ENCODE measurements at regions not wholly inside any gene's neighbourhood (a gene's known extent, or its start where the extent isn't known, plus 50 kb on each side); places are given as distances from the start of the nearest gene placed in this dataset.
"Not testable (repeated sequence)": the region's sequence is repeated elsewhere in the genome, so short reads cannot be mapped to it uniquely, and the experiment has no call there.

GRCh38 chr2:125596612-125597011 is 1059.3 kb upstream of the GYPC start:
- DNase-seq (ENCODE audit: low spot score) = peak; percentile 1

GRCh38 chr2:125615438-125615837 is 1040.5 kb upstream of the GYPC start:
- DNase-seq (ENCODE audit: low spot score) = no peak

DNA sequence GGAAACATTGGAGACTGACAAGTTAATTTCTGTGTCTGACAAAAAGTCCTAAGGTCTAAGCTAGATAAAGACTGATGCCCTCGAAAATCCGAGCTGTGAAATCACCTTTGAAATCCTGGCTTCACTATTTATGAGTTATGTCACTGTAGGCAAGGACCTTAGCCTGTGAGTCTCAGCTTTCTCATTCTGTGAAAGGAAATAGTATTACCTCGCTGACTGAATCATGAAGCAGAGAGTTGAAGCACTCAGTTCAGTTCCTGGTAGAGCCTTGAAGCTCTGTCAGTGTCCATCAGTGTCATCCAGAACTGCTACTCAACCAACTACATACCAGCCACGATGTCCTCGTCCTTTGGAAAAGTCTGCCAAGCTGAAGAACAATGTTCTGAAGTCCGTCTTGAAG is 1025.6 kb upstream of the GYPC start:
- DNase-seq (ENCODE audit: low spot score) = no peak

DNA sequence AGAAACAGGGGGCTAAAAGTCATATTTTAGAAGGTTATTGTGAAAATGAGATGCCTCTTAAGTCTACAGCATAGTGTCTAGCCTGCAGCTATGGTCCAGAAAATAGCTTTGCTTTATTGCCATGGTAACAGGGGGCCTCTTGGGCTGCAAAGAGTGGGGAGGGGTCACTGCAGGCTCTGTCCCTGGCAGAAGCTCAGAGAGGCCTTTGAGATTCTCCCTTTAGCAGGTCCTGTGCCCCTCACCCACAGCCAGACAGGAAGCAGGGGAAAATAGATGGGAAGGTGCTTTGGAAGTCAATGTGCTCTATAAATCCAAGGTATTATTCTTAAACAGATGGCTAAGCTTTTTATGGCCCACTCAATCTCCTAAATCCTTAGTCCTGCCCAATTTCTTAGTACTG is 1021.3 kb upstream of the GYPC start:
- DNase-seq (ENCODE audit: low spot score) = no peak

DNA sequence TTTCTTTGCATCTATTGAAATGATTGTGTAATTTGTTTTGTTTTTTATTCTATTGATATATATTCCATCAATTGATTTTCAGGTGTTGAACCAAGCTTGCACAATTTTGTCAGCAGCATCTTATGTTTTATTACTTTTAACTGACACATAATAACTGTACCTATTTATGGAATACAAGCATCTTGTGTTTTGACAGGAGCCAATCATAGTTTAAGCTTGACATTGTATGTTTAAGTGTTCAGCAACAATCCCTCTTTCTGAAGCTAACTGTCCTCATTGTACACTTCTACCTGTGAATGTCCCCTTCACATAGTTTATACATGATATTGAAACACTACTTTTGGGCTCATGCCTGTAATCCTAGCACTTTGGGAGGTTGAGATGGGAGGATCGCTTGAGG is 1017.6 kb upstream of the GYPC start:
- no peak for DNase-seq (ENCODE audit: low spot score)

- no peak for DNase-seq (ENCODE audit: low spot score)
Measured at GRCh38 chr2:125642032-125642431, 1013.9 kb upstream of the GYPC start.

DNA sequence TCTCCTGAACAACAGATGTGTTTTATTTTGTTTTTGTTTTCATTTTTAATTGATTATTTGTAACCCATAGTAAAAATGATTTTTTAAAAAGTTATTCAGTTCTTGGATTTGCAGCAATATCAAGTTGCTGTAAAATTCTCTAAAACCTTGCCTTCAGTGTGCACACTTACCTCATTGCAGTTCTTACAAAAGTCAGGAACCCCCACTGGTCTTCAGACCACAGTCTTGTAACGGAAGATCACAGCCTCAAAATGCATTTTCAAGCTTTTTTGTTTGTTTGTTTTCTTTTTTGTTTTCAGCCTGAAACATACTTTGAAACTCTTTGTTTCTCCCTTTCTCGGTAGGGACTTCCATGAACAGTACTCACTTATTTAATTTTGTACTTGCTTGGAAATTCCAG is 1012.8 kb upstream of the GYPC start:
- no peak for DNase-seq (ENCODE audit: low spot score)

- no peak for DNase-seq (ENCODE audit: low spot score)
Measured at GRCh38 chr2:125643585-125643984, 1012.4 kb upstream of the GYPC start.

DNA sequence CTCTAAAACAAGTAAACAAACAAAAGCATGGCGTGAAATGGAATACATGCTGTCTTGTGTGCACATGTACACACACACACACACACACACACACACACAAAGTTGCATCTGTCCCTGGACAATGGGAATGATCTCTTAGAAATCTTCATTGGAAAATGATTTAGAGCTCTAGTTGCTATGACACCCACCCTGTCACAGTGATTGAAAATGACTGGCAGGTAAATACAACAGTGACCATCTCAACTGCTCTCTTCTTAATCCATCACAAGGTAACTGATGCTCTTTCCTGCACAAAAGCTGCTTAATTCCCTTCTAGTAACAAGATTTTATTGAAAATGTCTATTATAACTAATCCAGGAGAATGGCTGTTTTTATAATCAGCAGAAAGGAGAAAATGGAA is 1011.7 kb upstream of the GYPC start:
- DNase-seq (ENCODE audit: low spot score) = no peak

- no peak for DNase-seq (ENCODE audit: low spot score)
Measured at GRCh38 chr2:125652280-125652679, 1003.7 kb upstream of the GYPC start.

- DNase-seq (ENCODE audit: low spot score) = no peak
Measured at GRCh38 chr2:125654226-125654625, 1001.7 kb upstream of the GYPC start.

DNA sequence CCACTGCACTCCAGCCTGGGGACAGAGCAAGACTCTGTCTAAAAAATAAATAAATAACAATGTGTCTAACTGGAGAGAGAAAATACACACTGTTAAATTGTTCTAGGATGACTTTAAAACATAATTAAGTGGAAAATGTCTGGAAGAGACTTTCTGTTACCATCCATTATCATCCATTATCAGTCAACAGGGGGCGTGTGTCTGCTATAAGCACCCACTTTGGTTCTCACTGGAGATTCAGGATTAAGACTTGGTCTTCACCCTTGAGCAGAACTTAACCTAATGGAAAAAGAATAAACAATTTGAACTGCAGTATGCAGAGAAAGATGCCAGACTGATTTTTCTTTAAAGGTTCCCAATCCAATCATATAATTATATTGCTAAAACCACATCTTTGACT is 999.8 kb upstream of the GYPC start:
- no peak for DNase-seq (ENCODE audit: low spot score)

- DNase-seq (ENCODE audit: low spot score) = no peak
Measured at GRCh38 chr2:125658583-125658982, 997.4 kb upstream of the GYPC start.

- DNase-seq (ENCODE audit: low spot score) = not testable (repeated sequence)
Measured at GRCh38 chr2:125660369-125660768, 995.6 kb upstream of the GYPC start.

DNA sequence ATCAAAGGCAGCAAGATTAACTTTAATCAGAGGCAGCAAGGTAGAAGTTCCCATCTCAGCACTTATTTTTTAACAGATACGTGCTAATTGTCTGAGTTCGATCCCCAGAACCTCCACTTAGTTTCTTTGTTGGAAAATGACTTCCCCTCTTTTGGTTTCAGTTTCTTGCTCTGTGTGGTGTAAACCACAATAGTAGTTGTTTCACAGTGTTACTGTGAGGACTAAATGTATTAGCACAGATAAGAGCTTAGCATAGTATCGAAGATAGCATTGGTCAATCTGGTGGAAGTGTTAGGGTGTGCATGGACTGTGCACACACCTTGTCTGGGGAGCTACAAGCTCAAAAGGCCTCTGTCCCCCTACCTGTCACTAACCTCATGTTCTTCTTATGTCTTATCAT is 988.3 kb upstream of the GYPC start:
- DNase-seq (ENCODE audit: low spot score) = no peak

DNA sequence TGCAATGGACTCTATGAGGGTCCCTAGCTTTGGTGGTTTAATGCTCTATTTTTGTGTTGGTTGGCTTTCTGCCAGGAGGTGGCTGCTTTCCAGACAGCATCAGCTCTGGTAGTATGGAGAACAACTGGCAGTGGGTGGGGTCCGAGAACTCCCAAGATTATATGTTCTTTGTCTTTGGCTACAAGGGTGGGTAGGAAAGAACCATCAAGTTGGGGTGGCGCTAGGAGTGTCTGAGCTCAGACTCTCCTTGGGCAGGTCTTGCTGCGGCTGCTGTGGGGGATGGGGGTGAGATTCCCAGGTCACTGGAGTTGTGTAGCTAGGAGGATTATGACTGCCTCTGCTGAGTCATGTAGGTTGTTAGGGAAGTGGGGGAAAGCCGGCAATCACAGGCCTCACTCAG is 976.1 kb upstream of the GYPC start:
- no peak for DNase-seq (ENCODE audit: low spot score)

GRCh38 chr2:125680809-125681208 is 975.1 kb upstream of the GYPC start:
- peak; percentile 49 for DNase-seq (ENCODE audit: low spot score)

DNA sequence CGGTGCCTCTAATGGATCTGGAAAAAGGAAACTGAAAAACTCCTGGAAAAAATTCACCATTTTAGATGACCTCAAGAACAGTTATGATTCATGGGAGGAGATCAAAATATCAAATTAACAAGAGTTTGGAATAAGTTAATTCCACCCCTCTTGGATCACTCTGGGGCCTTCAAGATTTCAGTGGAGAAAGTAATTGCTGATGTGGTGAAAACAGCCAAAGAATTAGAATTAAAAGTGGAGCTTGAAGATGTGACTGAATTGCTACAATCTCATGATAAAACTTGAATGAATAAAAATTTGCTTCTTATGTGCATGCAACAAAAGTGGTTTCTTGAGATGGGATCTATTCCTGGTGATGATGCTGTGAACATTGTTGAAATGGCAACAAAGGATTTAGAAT is 974.4 kb upstream of the GYPC start:
- no peak for DNase-seq (ENCODE audit: low spot score)

- DNase-seq (ENCODE audit: low spot score) = no peak
Measured at GRCh38 chr2:125681976-125682805, 973.8 kb upstream of the GYPC start.

GRCh38 chr2:125684256-125684655 is 971.7 kb upstream of the GYPC start:
- DNase-seq (ENCODE audit: low spot score) = no peak

DNA sequence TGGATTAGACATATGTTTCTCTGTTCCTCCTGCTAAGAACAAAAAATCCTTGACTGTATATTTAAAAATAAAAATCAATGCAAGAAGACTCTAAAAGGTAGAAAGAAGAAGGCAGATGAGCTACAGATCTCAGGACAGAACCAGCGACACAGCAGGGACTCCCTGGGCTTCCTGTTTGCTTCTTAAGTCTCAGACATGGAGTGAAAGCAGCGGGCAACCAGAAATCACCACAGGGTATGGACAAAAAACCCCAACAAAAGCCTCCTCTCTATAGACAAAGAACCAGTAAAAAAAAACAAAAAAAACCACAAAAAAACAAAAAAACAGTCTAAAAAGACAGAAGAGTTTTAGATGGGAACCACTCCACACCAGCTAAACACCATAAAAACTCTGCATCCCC is 971.0 kb upstream of the GYPC start:
- DNase-seq (ENCODE audit: low spot score) = no peak

GRCh38 chr2:125696560-125696959 is 959.4 kb upstream of the GYPC start:
- no peak for DNase-seq (ENCODE audit: low spot score)

GRCh38 chr2:125698280-125698679 is 957.7 kb upstream of the GYPC start:
- DNase-seq (ENCODE audit: low spot score) = no peak

DNA sequence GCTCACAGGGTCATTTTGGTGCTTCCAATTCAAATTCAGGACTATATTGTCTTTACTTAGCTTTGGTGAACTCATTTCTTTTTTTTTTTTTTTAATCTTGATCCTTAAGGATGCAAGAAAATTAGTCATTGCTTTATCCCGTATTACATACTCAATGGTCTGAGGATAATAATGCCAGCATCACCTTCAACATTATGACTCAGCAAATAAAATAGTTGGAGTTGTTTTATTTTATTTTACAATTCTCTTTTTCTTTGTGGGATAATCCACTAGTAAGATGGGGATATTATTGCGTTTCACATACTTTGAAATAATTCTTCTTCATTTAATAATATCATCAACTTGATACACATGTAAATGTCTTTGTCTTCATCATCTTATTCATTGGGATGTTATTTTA is 954.9 kb upstream of the GYPC start:
- DNase-seq (ENCODE audit: low spot score) = no peak

All from pons (tissue), 1 donor.